Stromal cell of bone marrow (primary cell): ENCODE measurements at regions not wholly inside any gene's neighbourhood (a gene's known extent, or its start where the extent isn't known, plus 50 kb on each side); places are given as distances from the start of the nearest gene placed in this dataset.
"Not testable (repeated sequence)": the region's sequence is repeated elsewhere in the genome, so short reads cannot be mapped to it uniquely, and the experiment has no call there.

Experiments
- DNase-seq: peaks from one replicate; pipeline ENCODE4 v3.0.0-alpha.2; 2012; ENCODE audit warnings: low read depth

GRCh38 chr7:49100908-49101740 is 176.8 kb downstream of the CDC14C start:
- DNase-seq = not testable (repeated sequence)

GRCh38 chr7:49102411-49102810 is 178.1 kb downstream of the CDC14C start:
- no peak for DNase-seq

- no peak for DNase-seq
These were observed 187.4 kb downstream of the CDC14C start for GRCh38 chr7:49111706-49112105.

- no peak for DNase-seq
These were observed 187.9 kb downstream of the CDC14C start for GRCh38 chr7:49112222-49112621.

GRCh38 chr7:49112647-49113046 is 188.3 kb downstream of the CDC14C start:
- DNase-seq = no peak

- no peak for DNase-seq
These were observed 195.4 kb downstream of the CDC14C start for GRCh38 chr7:49119706-49120105.

- DNase-seq = no peak
These were observed 200.9 kb downstream of the CDC14C start for GRCh38 chr7:49125246-49125645.

GRCh38 chr7:49127359-49127913 is 203.1 kb downstream of the CDC14C start:
- no peak for DNase-seq

GRCh38 chr7:49137978-49138377 is 213.6 kb downstream of the CDC14C start:
- no peak for DNase-seq

- DNase-seq = no peak
These were observed 226.1 kb downstream of the CDC14C start for GRCh38 chr7:49150486-49150885.

- no peak for DNase-seq
These were observed 226.8 kb downstream of the CDC14C start for GRCh38 chr7:49151146-49151545.

GRCh38 chr7:49158321-49158720 is 234.0 kb downstream of the CDC14C start:
- DNase-seq = no peak

GRCh38 chr7:49159536-49159935 is 235.2 kb downstream of the CDC14C start:
- no peak for DNase-seq

- no peak for DNase-seq
These were observed 242.1 kb downstream of the CDC14C start for GRCh38 chr7:49166441-49166840.

- no peak for DNase-seq
These were observed 248.3 kb downstream of the CDC14C start for GRCh38 chr7:49172639-49173038.

- no peak for DNase-seq
These were observed 250.0 kb downstream of the CDC14C start for GRCh38 chr7:49174396-49174795.

GRCh38 chr7:49187543-49188268 is 263.4 kb downstream of the CDC14C start:
- DNase-seq = no peak

- DNase-seq = no peak
These were observed 304.2 kb downstream of the CDC14C start for GRCh38 chr7:49228426-49229098.

- no peak for DNase-seq
These were observed 304.9 kb downstream of the CDC14C start for GRCh38 chr7:49229246-49229645.

GRCh38 chr7:49243521-49243920 is 319.2 kb downstream of the CDC14C start:
- DNase-seq = no peak

GRCh38 chr7:49244543-49244942 is 320.2 kb downstream of the CDC14C start:
- DNase-seq = no peak

GRCh38 chr7:49245062-49245461 is 320.7 kb downstream of the CDC14C start:
- DNase-seq = no peak

GRCh38 chr7:49247759-49248158 is 323.4 kb downstream of the CDC14C start:
- no peak for DNase-seq
